Neuronal stem cell (in vitro differentiated cells): ENCODE measurements at regions not wholly inside any gene's neighbourhood (a gene's known extent, or its start where the extent isn't known, plus 50 kb on each side); places are given as distances from the start of the nearest gene placed in this dataset.

Experiments used
- DNase-seq: peaks from one replicate; pipeline ENCODE4 v3.0.0-alpha.2; 2013; ENCODE audit warnings: low spot score
- H2AFZ ChIP-seq: one replicate; pipeline ENCODE4 v1.6.1; 2013; ENCODE audit warnings: mild to moderate bottlenecking, low read length, inconsistent platforms
- H2AK5ac ChIP-seq: 2 replicates; pipeline ENCODE4 v1.6.1; 2013; ENCODE audit warnings: low read depth, mild to moderate bottlenecking, inconsistent platforms, low read length, moderate library complexity, mixed read lengths
- H2BK120ac ChIP-seq: 2 replicates; pipeline ENCODE4 v1.6.1; 2013; ENCODE audit warnings: low read depth, mild to moderate bottlenecking, inconsistent platforms, low read length, moderate library complexity, mixed read lengths
- H2BK12ac ChIP-seq: one replicate; pipeline ENCODE4 v1.6.1; 2013; ENCODE audit warnings: low read length, inconsistent platforms
- H2BK15ac ChIP-seq: 2 replicates; pipeline ENCODE4 v1.6.1; 2013; ENCODE audit warnings: mild to moderate bottlenecking, low read length, inconsistent platforms, mixed read lengths
- H2BK5ac ChIP-seq: one replicate; pipeline ENCODE4 v1.6.1; 2013; ENCODE audit warnings: inconsistent platforms, mild to moderate bottlenecking, low read length, moderate library complexity
- H3K14ac ChIP-seq: one replicate; pipeline ENCODE4 v1.6.1; 2013; ENCODE audit warnings: low read length, inconsistent platforms
- H3K18ac ChIP-seq: 2 replicates; pipeline ENCODE4 v1.6.1; 2013; ENCODE audit warnings: low read length, inconsistent platforms
- H3K23ac ChIP-seq: 2 replicates; pipeline ENCODE4 v1.6.1; 2013; ENCODE audit warnings: low read depth, mild to moderate bottlenecking, mixed read lengths, low read length, inconsistent platforms; ENCODE audit not compliant: poor library complexity
- H3K27ac ChIP-seq: replicated peaks from 3 replicates; pipeline ENCODE4 v1.5.1; 2013; ENCODE audit warnings: low read length, inconsistent platforms
- H3K27me3 ChIP-seq, 3 experiments: 2 replicates each; pipeline ENCODE4 v1.6.1; 2013; ENCODE audit warnings: low read length in 3 of 3, mild to moderate bottlenecking in 2 of 3, inconsistent platforms in 1 of 3, low read depth in 1 of 3, mixed read lengths in 1 of 3, moderate library complexity in 1 of 3; ENCODE audit not compliant: control insufficient read depth in 3 of 3, insufficient read depth in 3 of 3
- H3K36me3 ChIP-seq, 2 donors: replicated peaks in 1 of 2; 2 replicates each; pipeline ENCODE4 v1.6.1; 2013; ENCODE audit warnings: low read length in 2 of 2; ENCODE audit not compliant: control insufficient read depth in 2 of 2, insufficient read depth in 2 of 2
- H3K4ac ChIP-seq: 2 replicates; pipeline ENCODE4 v1.6.1; 2013; ENCODE audit warnings: inconsistent platforms, mild to moderate bottlenecking, low read length, moderate library complexity
- H3K4me1 ChIP-seq, 2 donors: 1 replicate in 1 of 2; 2 replicates in 1 of 2; pipeline ENCODE4 v1.6.1; 2013; ENCODE audit warnings: low read length in 2 of 2, low read depth in 1 of 2; ENCODE audit not compliant: control insufficient read depth in 2 of 2, insufficient read depth in 1 of 2
- H3K4me2 ChIP-seq: one replicate; pipeline ENCODE4 v1.6.1; 2013; ENCODE audit warnings: mild to moderate bottlenecking, low read length, inconsistent platforms; ENCODE audit not compliant: insufficient read depth, poor library complexity, severe bottlenecking
- H3K4me3 ChIP-seq, 2 donors: 2 replicates each; pipeline ENCODE4 v1.5.1; 2013; ENCODE audit warnings: low read length in 2 of 2, mild to moderate bottlenecking in 2 of 2, inconsistent platforms in 1 of 2, moderate library complexity in 1 of 2
- H3K79me1 ChIP-seq: one replicate; pipeline ENCODE4 v1.6.1; 2013; ENCODE audit warnings: low read depth, mild to moderate bottlenecking, inconsistent platforms, low read length, moderate library complexity
- H3K9ac ChIP-seq: one replicate; pipeline ENCODE4 v1.6.1; 2013; ENCODE audit warnings: mild to moderate bottlenecking, low read depth, low read length, inconsistent platforms; ENCODE audit not compliant: poor library complexity
- H3K9me3 ChIP-seq, 2 donors: replicated peaks in 1 of 2; 2 replicates each; pipeline versions ENCODE3 to v1.6.1; 2013; ENCODE audit warnings: low read length in 2 of 2, mild to moderate bottlenecking in 2 of 2, inconsistent platforms in 1 of 2, low read depth in 1 of 2, mixed read lengths in 1 of 2, moderate library complexity in 1 of 2; ENCODE audit not compliant: control insufficient read depth in 2 of 2, insufficient read depth in 1 of 2
- H4K8ac ChIP-seq: one replicate; pipeline ENCODE4 v1.6.1; 2013; ENCODE audit warnings: low read depth, mild to moderate bottlenecking, inconsistent platforms, low read length, moderate library complexity
- H4K91ac ChIP-seq: one replicate; pipeline ENCODE4 v1.6.1; 2013; ENCODE audit warnings: low read length, low read depth, mild to moderate bottlenecking, inconsistent platforms; ENCODE audit not compliant: poor library complexity
- whole genome bisulfite sequencing, 2 donors: extraction: QIAGEN DNeasy Blood & Tissue Kit; methylation state at CpG; one replicate each; pipeline ENCODE4 v1.1.7; 2013; ENCODE audit warnings: missing lambda C conversion rate in 2 of 2, mixed read lengths in 1 of 2; ENCODE audit not compliant: insufficient read length in 2 of 2, insufficient replicate concordance in 1 of 2; ENCODE audit errors: extremely low coverage in 2 of 2; 5-methylcytosine and 5-hydroxymethylcytosine counted together

DNA sequence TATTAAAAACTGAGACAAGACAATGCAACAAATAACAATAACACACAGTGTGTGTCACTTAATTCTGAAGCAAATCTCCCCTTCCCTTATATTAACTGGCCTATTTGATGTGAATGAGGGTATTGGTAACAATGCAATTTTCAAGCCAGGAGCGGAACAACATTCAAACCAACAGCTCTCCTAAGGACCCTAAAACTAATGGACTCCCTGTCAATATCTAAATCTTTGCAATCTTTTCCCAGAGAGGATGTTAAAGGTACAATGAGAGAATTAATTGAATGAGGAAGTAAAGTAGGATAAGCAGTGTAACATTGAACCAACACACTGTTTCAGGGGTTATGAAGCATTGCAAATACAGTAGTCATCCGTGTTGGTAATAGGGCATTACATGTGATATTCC lies 311.7 kb downstream of the HTR1A start:
- H3K9ac ChIP-seq = no peak overlapping the region
- H3K4me2 ChIP-seq = no peak overlapping the region
- DNase-seq = no peak
- no peak overlapping the region for H3K27ac ChIP-seq
- no peak overlapping the region for H3K18ac ChIP-seq
- no peak overlapping the region for H2AK5ac ChIP-seq
- H3K36me3 ChIP-seq = no peaks in the 10 kb centered on the region
- no peak overlapping the region for H2AFZ ChIP-seq
- H4K8ac ChIP-seq = no peak overlapping the region
- H2BK12ac ChIP-seq = no peak overlapping the region
- no peak overlapping the region for H3K4me3 ChIP-seq
- no peak overlapping the region for H4K91ac ChIP-seq
- H2BK5ac ChIP-seq = no peak overlapping the region
- H3K9me3 ChIP-seq = no peaks in the 10 kb centered on the region
- H2BK120ac ChIP-seq = no peak overlapping the region
- no peak overlapping the region for H2BK15ac ChIP-seq
- no peaks in the 10 kb centered on the region for H3K79me1 ChIP-seq
- H3K14ac ChIP-seq = no peak overlapping the region
- no peaks in the 10 kb centered on the region for H3K4me1 ChIP-seq
- no CpG with 5 or more reads among the region's 2 CpGs for WGBS, 2 donors
- H3K4ac ChIP-seq = no peak overlapping the region
- no peaks in the 10 kb centered on the region for H3K27me3 ChIP-seq
- H3K23ac ChIP-seq = no peak overlapping the region

DNA sequence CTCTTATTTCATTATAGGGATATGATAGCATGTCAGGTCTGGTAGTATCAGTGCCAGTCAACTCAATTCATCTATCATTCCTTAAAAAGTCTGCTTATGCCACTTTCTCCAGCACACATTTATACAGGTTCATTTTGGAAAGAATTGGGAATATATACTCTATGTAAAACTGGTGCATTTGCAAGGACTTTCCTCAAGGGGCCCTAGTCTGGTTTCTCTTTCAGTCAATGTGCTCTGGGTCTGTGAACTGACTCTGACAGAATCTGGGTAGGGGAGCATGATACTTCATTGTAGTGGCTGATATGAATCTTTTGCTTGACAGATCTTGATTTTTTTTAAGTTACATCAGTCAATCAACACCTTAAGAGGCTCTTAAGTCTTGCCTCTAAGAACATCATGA lies 313.9 kb downstream of the HTR1A start:
- Histone ChIP-seq H2BK15ac (no peak overlapping the region), H3K27me3 (no peaks in the 10 kb centered on the region), H2AK5ac (no peak overlapping the region), H4K8ac (no peak overlapping the region), H3K4me3 (no peak overlapping the region), H2BK120ac (no peak overlapping the region), H3K36me3 (no peaks in the 10 kb centered on the region), H3K9me3 (no peaks in the 10 kb centered on the region), H3K4ac (no peak overlapping the region), H2AFZ (no peak overlapping the region), H3K4me1 (no peaks in the 10 kb centered on the region), H3K9ac (no peak overlapping the region), H3K27ac (no peak overlapping the region), H4K91ac (no peak overlapping the region), H3K18ac (no peak overlapping the region), H3K4me2 (no peak overlapping the region), H2BK5ac (no peak overlapping the region), H3K79me1 (no peaks in the 10 kb centered on the region), H3K23ac (no peak overlapping the region), H2BK12ac (no peak overlapping the region), H3K14ac (no peak overlapping the region)
- no peak for DNase-seq

DNA sequence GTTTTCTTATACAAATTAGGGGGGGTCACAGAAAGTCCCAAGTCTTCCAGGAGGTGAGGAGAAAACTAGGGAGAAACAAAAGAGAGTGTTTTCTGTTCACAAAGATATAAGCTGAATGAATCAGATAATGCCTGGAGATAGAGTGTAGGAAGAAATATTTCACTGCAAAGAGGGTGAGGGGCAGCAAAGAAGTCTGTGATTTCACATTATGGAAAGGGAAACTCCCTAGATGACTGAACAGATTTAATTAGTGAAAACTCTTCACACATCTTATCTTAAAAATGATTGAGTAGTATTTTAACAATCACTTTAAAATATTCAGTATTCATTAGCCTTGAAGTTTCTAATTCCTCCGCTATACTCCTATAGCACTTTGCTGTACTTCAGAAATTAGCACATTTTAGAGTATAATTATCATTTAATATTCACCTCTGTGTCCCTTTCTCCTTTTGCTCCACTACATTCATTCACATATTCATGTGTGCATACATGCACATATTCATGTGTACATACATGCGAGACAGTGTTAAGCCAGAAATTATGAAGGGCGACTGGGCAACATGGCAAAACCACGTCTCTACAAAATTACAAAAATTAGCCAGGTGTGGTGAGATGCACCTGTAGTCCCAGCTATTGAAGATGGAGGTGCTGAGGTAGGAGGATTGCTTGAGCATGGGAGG lies 332.2 kb downstream of the HTR1A start:
- WGBS, 2 donors = no CpG with 5 or more reads among the region's 4 CpGs
- no peak overlapping the region for H3K18ac ChIP-seq
- DNase-seq = no peak
- no peaks in the 10 kb centered on the region for H3K36me3 ChIP-seq
- H3K79me1 ChIP-seq = no peaks in the 10 kb centered on the region
- no peak overlapping the region for H3K27ac ChIP-seq
- H3K4me2 ChIP-seq = no peak overlapping the region
- no peak overlapping the region for H2BK5ac ChIP-seq
- no peak overlapping the region for H2AK5ac ChIP-seq
- H3K23ac ChIP-seq = no peak overlapping the region
- no peak overlapping the region for H2BK12ac ChIP-seq
- H4K8ac ChIP-seq = no peak overlapping the region
- H3K9me3 ChIP-seq = no peaks in the 10 kb centered on the region
- H4K91ac ChIP-seq = no peak overlapping the region
- no peak overlapping the region for H3K4me3 ChIP-seq
- no peak overlapping the region for H2BK15ac ChIP-seq
- no peak overlapping the region for H3K14ac ChIP-seq
- H3K9ac ChIP-seq = no peak overlapping the region
- H3K4ac ChIP-seq = no peak overlapping the region
- no peak overlapping the region for H2BK120ac ChIP-seq
- no peaks in the 10 kb centered on the region for H3K4me1 ChIP-seq
- H3K27me3 ChIP-seq = no peaks in the 10 kb centered on the region
- H2AFZ ChIP-seq = no peak overlapping the region

DNA sequence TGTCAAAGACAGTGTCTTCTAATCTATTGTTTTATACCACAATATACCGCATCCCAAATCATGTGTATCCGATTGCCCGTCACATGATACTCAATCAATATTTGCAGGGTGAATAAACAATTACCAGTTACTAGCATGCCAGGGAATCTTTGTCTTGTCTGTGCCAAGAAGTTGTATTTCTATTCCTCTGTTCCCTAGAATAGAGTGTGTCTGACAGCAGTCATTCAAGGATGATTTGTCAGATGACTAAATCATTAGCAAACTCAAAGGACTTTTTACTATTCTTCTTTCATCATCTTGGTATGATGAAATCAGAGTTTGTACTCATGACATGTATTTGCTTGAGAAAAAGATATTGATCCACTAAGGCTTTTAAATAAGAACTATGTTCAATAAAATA lies 348.8 kb downstream of the HTR1A start:
- Histone ChIP-seq H2BK120ac (no peak overlapping the region), H2BK5ac (no peak overlapping the region), H3K4ac (no peak overlapping the region), H4K8ac (no peak overlapping the region), H3K4me3 (no peak overlapping the region), H4K91ac (no peak overlapping the region), H2AFZ (no peak overlapping the region), H3K4me2 (no peak overlapping the region), H3K36me3 (no peaks in the 10 kb centered on the region), H3K4me1 (no peaks in the 10 kb centered on the region), H3K9me3 (no peaks in the 10 kb centered on the region), H2BK12ac (no peak overlapping the region), H3K14ac (no peak overlapping the region), H3K27me3 (no peaks in the 10 kb centered on the region), H3K9ac (no peak overlapping the region), H3K79me1 (no peaks in the 10 kb centered on the region), H3K23ac (no peak overlapping the region), H2BK15ac (no peak overlapping the region), H3K27ac (no peak overlapping the region), H2AK5ac (no peak overlapping the region), H3K18ac (no peak overlapping the region)
- no CpG with 5 or more reads among the region's 3 CpGs for WGBS, 2 donors
- DNase-seq = no peak
